Astrocyte (in vitro differentiated cells and primary cell): ENCODE measurements at regions not wholly inside any gene's neighbourhood (a gene's known extent, or its start where the extent isn't known, plus 50 kb on each side); places are given as distances from the start of the nearest gene placed in this dataset.

Experiments used
- DNase-seq: peaks from one replicate; pipeline ENCODE4 v3.0.0-alpha.2; 2010; ENCODE audit warnings: low read depth
- FAIRE-seq: peaks from 2 replicates; lab custom pipeline; 2011; peaks lifted over from hg19 to GRCh38; lab: Jason Lieb, UNC
- H2AFZ ChIP-seq: 2 replicates; pipeline ENCODE4 v1.6.0; 2012; ENCODE audit warnings: low read depth, low read length, inconsistent platforms
- H3K27ac ChIP-seq: 2 replicates; pipeline ENCODE4 v1.5.1; 2011; ENCODE audit warnings: low read depth, low read length, inconsistent platforms
- H3K27me3 ChIP-seq: 2 replicates; pipeline ENCODE4 v1.6.0; 2011; ENCODE audit warnings: low read length, inconsistent platforms; ENCODE audit not compliant: insufficient read depth
- H3K36me3 ChIP-seq: 2 replicates; pipeline ENCODE4 v1.5.1; 2011; ENCODE audit warnings: low read length, inconsistent platforms; ENCODE audit not compliant: insufficient read depth
- H3K4me1 ChIP-seq: 2 replicates; pipeline ENCODE4 v1.5.1; 2011; ENCODE audit warnings: low read length, inconsistent platforms; ENCODE audit not compliant: insufficient read depth
- H3K4me2 ChIP-seq: 2 replicates; pipeline ENCODE4 v1.6.0; 2012; ENCODE audit warnings: low read length, inconsistent platforms
- H3K4me3 ChIP-seq: 2 replicates; pipeline ENCODE4 v1.5.1; 2011; ENCODE audit warnings: low read depth, mild to moderate bottlenecking, low read length, inconsistent platforms; ENCODE audit not compliant: insufficient read depth
- H3K79me2 ChIP-seq: 2 replicates; pipeline ENCODE4 v1.6.0; 2012; ENCODE audit warnings: mild to moderate bottlenecking, low read length, inconsistent platforms; ENCODE audit not compliant: insufficient read depth
- H3K9ac ChIP-seq: 2 replicates; pipeline ENCODE4 v1.6.0; 2012; ENCODE audit warnings: mild to moderate bottlenecking, low read length, inconsistent platforms
- H3K9me3 ChIP-seq: 2 replicates; pipeline ENCODE4 v1.5.1; 2012; ENCODE audit warnings: low read depth, mild to moderate bottlenecking, low read length, inconsistent platforms; ENCODE audit not compliant: insufficient read depth
- H4K20me1 ChIP-seq: 2 replicates; pipeline ENCODE4 v1.6.0; 2012; ENCODE audit warnings: low read length, inconsistent platforms; ENCODE audit not compliant: insufficient read depth
- H3K27ac Mint-ChIP-seq: one replicate; pipeline ENCODE4 v1.8.0; 2021; ENCODE audit warnings: mild to moderate bottlenecking, mixed read lengths; ENCODE audit not compliant: unreplicated experiment
- H3K27me3 Mint-ChIP-seq: one replicate; pipeline ENCODE4 v1.8.0; 2021; ENCODE audit warnings: low read depth, mixed read lengths; ENCODE audit not compliant: unreplicated experiment
- H3K36me3 Mint-ChIP-seq: one replicate; pipeline ENCODE4 v1.8.0; 2021; ENCODE audit warnings: low read depth, mixed read lengths; ENCODE audit not compliant: unreplicated experiment
- H3K4me1 Mint-ChIP-seq: one replicate; pipeline ENCODE4 v1.8.0; 2021; ENCODE audit warnings: low read depth, mixed read lengths; ENCODE audit not compliant: unreplicated experiment
- H3K4me3 Mint-ChIP-seq: one replicate; pipeline ENCODE4 v1.8.0; 2021; ENCODE audit warnings: mild to moderate bottlenecking, moderate library complexity, mixed read lengths; ENCODE audit not compliant: unreplicated experiment
- H3K9me3 Mint-ChIP-seq: one replicate; pipeline ENCODE4 v1.8.0; 2021; ENCODE audit warnings: mild to moderate bottlenecking, mixed read lengths; ENCODE audit not compliant: unreplicated experiment
- CTCF ChIP-seq: IDR thresholded peaks from 2 replicates; pipeline ENCODE4 v1.5.1; 2011; ENCODE audit warnings: low read depth, mild to moderate bottlenecking, inconsistent platforms, low read length, moderate library complexity; ENCODE audit not compliant: insufficient read depth
- EZH2 ChIP-seq: IDR thresholded peaks from 2 replicates; pipeline ENCODE4 v1.6.1; 2012; ENCODE audit warnings: mild to moderate bottlenecking, low read length, inconsistent platforms; ENCODE audit not compliant: insufficient read depth

- H3K4me3 Mint-ChIP-seq: no peak overlapping the region
- no peak overlapping the region for H3K27ac Mint-ChIP-seq
- H3K9me3 Mint-ChIP-seq: no peaks in the 10 kb centered on the region
- Histone ChIP-seq H3K79me2 (no peaks in the 10 kb centered on the region), H3K4me1 (no peaks in the 10 kb centered on the region), H3K9me3 (peaks cover 3% of the 10 kb centered on the region), H3K4me2 (no peak overlapping the region), H3K27ac (no peak overlapping the region), H3K27me3 (no peaks in the 10 kb centered on the region), H3K4me3 (no peak overlapping the region), H2AFZ (no peak overlapping the region), H4K20me1 (no peaks in the 10 kb centered on the region), H3K9ac (no peak overlapping the region), H3K36me3 (no peaks in the 10 kb centered on the region)
- TF ChIP-seq CTCF (no peak), EZH2 (no peak)
- no peaks in the 10 kb centered on the region for H3K4me1 Mint-ChIP-seq
- no peaks in the 10 kb centered on the region for H3K36me3 Mint-ChIP-seq
- FAIRE-seq (no peak), DNase-seq (no peak)
- H3K27me3 Mint-ChIP-seq: no peaks in the 10 kb centered on the region
These were observed 215.5 kb upstream of the ZFP42 start for GRCh38 chr4:187780070-187780469.

- DNase-seq: no peak
These were observed 213.2 kb upstream of the ZFP42 start for GRCh38 chr4:187782286-187782824.

More at GRCh38 chr4:187782286-187782824, 213.2 kb upstream of the ZFP42 start:
- no peaks in the 10 kb centered on the region for H3K4me1 Mint-ChIP-seq
- TF ChIP-seq CTCF (no peak), EZH2 (no peak)
- Histone ChIP-seq H3K27ac (no peak overlapping the region), H3K36me3 (no peaks in the 10 kb centered on the region), H4K20me1 (no peaks in the 10 kb centered on the region), H3K27me3 (no peaks in the 10 kb centered on the region), H2AFZ (no peak overlapping the region), H3K9me3 (peaks cover 3% of the 10 kb centered on the region), H3K4me3 (no peak overlapping the region), H3K79me2 (no peaks in the 10 kb centered on the region), H3K4me1 (no peaks in the 10 kb centered on the region), H3K4me2 (no peak overlapping the region), H3K9ac (no peak overlapping the region)
- no peaks in the 10 kb centered on the region for H3K27me3 Mint-ChIP-seq
- no peak overlapping the region for H3K4me3 Mint-ChIP-seq
- FAIRE-seq: no peak
- no peaks in the 10 kb centered on the region for H3K36me3 Mint-ChIP-seq
- no peaks in the 10 kb centered on the region for H3K9me3 Mint-ChIP-seq
- H3K27ac Mint-ChIP-seq: no peak overlapping the region
